ENCODE measurements at regions not wholly inside any gene's neighbourhood (a gene's known extent, or its start where the extent isn't known, plus 50 kb on each side); places are given as distances from the start of the nearest gene placed in this dataset.

DNA sequence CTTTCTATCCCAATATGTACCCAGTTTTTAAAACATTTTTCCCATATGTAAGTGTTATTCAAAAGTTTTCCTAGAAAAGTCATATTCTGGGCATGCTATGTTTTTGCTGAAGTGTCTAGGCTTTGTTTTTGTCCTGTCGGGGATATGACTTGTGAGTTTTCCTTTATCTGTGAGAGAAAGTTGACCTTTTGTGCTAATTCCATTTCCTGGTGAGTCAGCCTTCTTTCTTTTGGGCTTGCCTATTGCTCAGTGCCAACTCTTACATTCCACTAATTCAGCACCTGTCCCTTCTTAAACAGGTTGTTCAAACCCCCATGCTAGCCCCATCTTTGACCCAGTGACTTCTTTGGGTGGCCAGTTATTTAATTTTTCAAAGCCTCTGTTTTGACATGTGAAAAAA lies 146.2 kb downstream of the AHR start:
- TF ChIP-seq, protein P1, sequence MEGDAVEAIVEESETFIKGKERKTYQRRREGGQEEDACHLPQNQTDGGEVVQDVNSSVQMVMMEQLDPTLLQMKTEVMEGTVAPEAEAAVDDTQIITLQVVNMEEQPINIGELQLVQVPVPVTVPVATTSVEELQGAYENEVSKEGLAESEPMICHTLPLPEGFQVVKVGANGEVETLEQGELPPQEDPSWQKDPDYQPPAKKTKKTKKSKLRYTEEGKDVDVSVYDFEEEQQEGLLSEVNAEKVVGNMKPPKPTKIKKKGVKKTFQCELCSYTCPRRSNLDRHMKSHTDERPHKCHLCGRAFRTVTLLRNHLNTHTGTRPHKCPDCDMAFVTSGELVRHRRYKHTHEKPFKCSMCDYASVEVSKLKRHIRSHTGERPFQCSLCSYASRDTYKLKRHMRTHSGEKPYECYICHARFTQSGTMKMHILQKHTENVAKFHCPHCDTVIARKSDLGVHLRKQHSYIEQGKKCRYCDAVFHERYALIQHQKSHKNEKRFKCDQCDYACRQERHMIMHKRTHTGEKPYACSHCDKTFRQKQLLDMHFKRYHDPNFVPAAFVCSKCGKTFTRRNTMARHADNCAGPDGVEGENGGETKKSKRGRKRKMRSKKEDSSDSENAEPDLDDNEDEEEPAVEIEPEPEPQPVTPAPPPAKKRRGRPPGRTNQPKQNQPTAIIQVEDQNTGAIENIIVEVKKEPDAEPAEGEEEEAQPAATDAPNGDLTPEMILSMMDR (IDR thresholded peaks at IDR 0.05; ENCODE audit: insufficient read depth, low read length, poor library complexity, severe bottlenecking): no peak
- TF ChIP-seq EZH2phosphoT487 (conservative IDR thresholded peaks at IDR 0.05; ENCODE audit: low read length): no peak
